NCI-H748 (cell line): ENCODE measurements at regions not wholly inside any gene's neighbourhood (a gene's known extent, or its start where the extent isn't known, plus 50 kb on each side); places are given as distances from the start of the nearest gene placed in this dataset.
A peak's percentile ranks its signal among the peaks of the same experiment; 100 is the strongest.

ENCODE experiments used
- DNase-seq: peaks from one replicate; lab custom pipeline; 2025; ENCODE audit not compliant: unreplicated experiment; lab: John Stamatoyannopoulos, UW

DNA sequence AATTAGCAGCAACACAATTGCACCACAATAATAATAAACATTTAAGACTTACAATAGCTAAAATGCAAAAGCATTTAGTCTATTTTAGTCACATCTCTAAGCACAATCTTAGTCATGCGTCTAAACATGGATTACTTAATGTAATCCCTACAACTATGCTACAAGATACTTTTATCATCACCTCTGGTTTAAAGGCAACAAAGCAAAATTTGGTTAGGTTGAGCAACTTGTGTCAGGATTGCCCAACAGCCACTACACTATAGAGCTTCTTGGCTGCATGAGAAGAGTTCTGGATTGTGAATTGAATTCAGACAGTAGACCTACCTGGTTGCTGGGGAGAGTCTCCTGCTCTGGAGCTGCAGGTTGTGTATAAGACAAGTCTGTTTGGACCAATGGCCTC is 146.5 kb upstream of the PUDP start:
- no peak for DNase-seq

GRCh38 chrX:7286168-7286837 is 138.3 kb upstream of the PUDP start:
- DNase-seq = no peak

DNA sequence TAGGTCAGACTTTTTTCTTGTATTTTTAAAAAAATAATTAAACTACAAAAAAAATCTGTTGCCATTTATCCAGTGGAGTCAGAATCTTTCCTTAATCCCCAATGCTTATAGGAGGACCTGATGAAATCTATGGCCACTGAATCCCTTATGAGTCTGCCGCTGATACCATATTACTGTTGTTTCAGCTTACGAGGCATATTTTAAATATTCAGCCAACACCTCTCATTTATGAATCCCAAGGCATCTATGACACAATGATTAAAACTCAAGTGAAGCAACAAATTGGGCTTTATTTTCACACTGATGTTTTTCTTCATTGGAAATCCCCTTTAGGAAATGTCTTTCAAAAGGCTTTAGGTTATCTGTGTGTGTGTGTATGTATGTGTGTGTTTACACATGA is 137.8 kb upstream of the PUDP start:
- DNase-seq = no peak

DNA sequence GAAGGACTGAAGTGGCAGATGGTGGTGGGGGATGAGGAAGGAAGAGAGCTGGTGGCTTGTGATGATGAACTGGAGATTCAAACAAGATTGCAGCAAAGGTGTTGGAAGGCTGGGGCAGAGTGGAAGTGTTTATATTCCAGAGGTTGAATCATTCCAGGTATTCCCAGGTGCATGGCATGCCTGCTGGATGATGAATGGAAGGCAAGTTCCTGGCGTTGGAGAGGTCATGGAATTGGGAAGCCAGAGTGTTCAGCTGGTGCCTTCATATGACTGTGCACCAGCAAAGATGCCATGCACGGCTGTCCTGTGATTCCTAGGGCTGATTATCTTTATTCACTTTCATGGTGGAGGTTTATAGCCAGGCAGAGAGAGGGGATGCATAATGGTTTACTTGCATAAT is 135.8 kb upstream of the PUDP start:
- DNase-seq = no peak

DNA sequence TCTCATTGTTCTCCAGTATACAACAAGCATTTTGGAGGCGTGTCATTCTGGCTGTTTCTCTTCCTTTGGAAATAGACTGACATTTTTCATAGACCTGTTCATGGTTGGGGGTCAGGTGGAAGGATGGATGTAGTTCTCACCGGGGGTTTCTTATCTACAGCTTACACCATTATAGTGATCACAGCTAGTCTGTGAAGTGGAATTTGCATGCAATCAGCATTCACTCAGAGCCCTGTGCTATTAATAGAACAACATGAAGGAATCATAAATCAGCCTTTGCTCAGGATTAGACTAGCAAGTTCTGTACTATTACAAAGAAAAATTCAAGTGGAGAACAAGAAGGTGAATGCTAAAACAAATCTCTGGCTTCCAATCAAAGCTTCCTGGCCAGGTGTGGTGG is 132.6 kb upstream of the PUDP start:
- DNase-seq = no peak

DNA sequence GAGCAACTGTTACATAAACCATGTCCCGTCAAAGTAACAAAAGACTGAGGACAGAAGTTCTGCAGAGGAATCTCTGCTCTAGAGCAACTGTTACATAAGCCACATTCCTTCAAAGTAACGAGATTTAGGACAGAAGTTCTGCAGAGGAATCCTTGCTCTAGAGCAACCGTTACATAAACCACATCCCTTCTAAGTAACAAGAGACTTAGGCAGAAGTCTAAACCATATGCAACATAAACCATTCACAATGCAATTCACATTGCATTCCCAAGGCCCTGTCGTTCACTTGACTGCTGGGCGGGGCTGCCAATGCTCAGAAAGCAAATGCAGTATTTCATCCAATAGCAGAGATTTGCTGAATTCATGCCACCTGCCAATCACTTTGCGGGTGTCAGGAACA is 124.4 kb upstream of the PUDP start:
- DNase-seq = no peak

DNA sequence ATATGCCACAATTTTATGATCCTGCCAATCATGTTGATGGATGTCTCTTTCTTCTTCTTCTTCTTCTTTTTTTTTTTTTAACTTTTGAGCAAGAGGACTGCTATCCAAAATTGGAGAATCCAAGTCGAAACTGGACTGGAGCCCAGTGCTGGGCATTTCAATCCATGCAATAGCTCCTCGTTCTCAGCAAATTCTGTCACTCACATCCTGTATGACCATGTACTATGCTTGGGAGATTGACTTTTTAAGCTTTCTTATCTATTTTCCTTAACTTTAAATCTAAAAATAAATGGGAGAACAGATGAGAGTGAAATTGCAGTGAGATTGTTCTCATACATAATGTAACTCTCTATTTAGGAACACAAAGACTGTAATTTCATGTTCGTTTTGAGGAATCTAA is 123.0 kb upstream of the PUDP start:
- DNase-seq = no peak

GRCh38 chrX:7269991-7270390 is 122.0 kb upstream of the PUDP start:
- DNase-seq = no peak

DNA sequence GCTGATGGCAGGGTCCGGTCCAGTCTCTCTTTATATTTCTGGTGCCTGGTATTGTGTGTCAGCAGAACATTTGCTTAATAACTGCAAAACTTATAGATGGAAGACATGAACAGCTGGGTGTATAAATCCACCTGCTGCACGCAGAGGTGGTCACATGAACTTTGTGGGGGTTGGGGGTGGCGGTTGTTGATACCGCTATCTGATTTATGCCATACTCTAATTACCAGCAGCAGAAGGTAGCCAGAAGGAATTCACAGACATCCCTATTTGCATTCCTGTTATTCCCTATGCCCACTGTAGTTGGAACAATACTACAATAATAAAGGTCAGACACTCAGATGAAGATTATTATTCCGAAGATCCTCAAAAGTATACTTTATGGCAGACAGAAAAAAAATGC is 121.6 kb upstream of the PUDP start:
- DNase-seq = no peak

- no peak for DNase-seq
Measured at GRCh38 chrX:7266288-7266687, 118.3 kb upstream of the PUDP start.

DNA sequence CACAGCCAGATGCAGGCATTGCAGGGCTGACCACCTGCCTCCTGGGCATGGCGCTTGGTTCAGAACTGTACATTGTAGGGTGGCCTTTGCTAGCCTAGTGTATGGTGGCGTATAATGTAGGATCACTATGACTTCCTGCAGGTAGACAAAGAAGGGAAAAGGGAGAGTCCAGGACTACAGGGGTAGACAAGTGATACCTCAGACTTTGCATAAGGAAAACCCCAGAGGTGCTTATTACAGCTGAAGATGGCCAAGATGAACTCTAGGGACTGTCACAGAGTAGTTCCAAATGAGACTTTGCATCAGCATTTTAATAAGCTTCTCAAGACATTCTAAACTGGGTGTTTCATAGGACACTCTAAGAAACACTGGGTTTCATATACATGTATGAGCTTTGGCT is 116.4 kb upstream of the PUDP start:
- no peak for DNase-seq

- DNase-seq = no peak
Measured at GRCh38 chrX:7263961-7264360, 116.0 kb upstream of the PUDP start.

- no peak for DNase-seq
Measured at GRCh38 chrX:7263330-7263729, 115.4 kb upstream of the PUDP start.

GRCh38 chrX:7262551-7262950 is 114.6 kb upstream of the PUDP start:
- DNase-seq = no peak

DNA sequence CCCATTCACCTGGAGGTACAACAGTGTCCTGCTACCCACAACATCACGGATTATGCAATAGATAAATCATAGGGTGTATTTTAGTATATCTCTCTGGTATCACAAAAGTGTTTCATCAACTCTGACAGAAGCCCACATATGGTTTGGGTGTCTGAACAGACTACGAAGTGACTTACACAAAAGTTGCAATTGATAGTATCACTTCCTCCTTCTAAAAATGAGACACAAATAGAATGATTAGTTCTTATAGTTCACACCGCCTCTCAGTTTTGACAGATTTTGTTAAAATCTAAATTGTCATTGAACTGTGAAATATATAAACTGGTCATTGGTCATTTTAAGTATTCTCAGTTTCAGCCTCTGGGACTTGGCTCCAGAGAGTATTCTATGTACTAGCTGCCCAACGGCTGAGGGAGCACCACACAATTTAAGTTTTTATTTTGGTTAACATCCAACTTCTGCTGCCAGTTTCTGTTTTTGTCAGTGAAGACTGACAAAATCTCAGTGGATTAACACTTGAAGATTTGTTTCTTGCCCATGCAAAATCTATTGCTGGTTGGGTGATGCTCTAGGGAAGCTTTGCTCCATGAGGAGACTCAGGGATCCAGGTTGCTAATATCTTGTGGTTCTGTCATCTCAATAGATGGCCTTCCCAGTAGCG is 113.8 kb upstream of the PUDP start:
- no peak for DNase-seq

GRCh38 chrX:7254144-7254543 is 106.2 kb upstream of the PUDP start:
- DNase-seq = no peak

- no peak for DNase-seq
Measured at GRCh38 chrX:7253565-7253964, 105.6 kb upstream of the PUDP start.

- DNase-seq = peak; percentile 8
Measured at GRCh38 chrX:7252013-7252610, 104.2 kb upstream of the PUDP start.

GRCh38 chrX:7247346-7247745 is 99.4 kb upstream of the PUDP start:
- no peak for DNase-seq

GRCh38 chrX:7244405-7244804 is 96.5 kb upstream of the PUDP start:
- DNase-seq = no peak

GRCh38 chrX:7242613-7243012 is 94.7 kb upstream of the PUDP start:
- no peak for DNase-seq

- no peak for DNase-seq
Measured at GRCh38 chrX:7240929-7241328, 93.0 kb upstream of the PUDP start.

- no peak for DNase-seq
Measured at GRCh38 chrX:7235071-7235470, 87.1 kb upstream of the PUDP start.
